ENCODE measurements at regions not wholly inside any gene's neighbourhood (a gene's known extent, or its start where the extent isn't known, plus 50 kb on each side); places are given as distances from the start of the nearest gene placed in this dataset.

GRCh38 chr15:85929786-85930185, 135.1 kb upstream of the KLHL25 start:
- TF ChIP-seq POLR2A (IDR thresholded peaks at IDR 0.05), result no peak
- TF ChIP-seq POLR2AphosphoS5 (IDR thresholded peaks at IDR 0.05), result no peak
